Epithelial cell of proximal tubule (primary cell): ENCODE measurements at regions not wholly inside any gene's neighbourhood (a gene's known extent, or its start where the extent isn't known, plus 50 kb on each side); places are given as distances from the start of the nearest gene placed in this dataset.

Experiments
- DNase-seq: peaks from one replicate; pipeline ENCODE4 v3.0.0-alpha.2; 2011; ENCODE audit warnings: low read depth
- H3K4me3 ChIP-seq: 2 replicates; pipeline ENCODE4 v1.5.1; 2011; ENCODE audit warnings: low read depth, mild to moderate bottlenecking, low read length
- TF ChIP-seq, protein P1 (sequence below): conservative IDR thresholded peaks from 2 replicates; pipeline ENCODE4 v1.5.1; 2012; ENCODE audit warnings: low read depth, mild to moderate bottlenecking, low read length

DNA sequence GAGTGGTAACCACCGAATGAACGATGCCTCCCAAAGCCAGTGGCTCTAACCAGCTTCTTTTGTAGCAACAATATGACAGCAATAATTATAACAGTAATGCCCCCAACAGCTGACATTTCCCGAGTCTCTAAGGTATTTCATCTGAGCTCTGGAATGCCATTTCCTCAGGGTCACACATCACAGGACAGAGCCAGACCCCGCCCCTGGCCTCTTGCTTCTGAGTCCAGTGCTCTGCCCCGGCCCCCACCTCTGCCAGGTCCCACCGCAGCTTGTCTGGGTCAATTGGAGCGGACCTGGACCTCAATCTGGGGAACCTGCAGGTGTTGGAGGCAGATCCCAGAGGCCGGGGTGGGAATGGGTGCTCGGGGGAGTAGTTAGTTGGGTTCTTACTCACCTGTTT is 63.8 kb downstream of the IGLL1 start:
- no peak overlapping the region for H3K4me3 ChIP-seq
- DNase-seq: no peak
- TF ChIP-seq, protein P1, sequence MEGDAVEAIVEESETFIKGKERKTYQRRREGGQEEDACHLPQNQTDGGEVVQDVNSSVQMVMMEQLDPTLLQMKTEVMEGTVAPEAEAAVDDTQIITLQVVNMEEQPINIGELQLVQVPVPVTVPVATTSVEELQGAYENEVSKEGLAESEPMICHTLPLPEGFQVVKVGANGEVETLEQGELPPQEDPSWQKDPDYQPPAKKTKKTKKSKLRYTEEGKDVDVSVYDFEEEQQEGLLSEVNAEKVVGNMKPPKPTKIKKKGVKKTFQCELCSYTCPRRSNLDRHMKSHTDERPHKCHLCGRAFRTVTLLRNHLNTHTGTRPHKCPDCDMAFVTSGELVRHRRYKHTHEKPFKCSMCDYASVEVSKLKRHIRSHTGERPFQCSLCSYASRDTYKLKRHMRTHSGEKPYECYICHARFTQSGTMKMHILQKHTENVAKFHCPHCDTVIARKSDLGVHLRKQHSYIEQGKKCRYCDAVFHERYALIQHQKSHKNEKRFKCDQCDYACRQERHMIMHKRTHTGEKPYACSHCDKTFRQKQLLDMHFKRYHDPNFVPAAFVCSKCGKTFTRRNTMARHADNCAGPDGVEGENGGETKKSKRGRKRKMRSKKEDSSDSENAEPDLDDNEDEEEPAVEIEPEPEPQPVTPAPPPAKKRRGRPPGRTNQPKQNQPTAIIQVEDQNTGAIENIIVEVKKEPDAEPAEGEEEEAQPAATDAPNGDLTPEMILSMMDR: no peak

DNA sequence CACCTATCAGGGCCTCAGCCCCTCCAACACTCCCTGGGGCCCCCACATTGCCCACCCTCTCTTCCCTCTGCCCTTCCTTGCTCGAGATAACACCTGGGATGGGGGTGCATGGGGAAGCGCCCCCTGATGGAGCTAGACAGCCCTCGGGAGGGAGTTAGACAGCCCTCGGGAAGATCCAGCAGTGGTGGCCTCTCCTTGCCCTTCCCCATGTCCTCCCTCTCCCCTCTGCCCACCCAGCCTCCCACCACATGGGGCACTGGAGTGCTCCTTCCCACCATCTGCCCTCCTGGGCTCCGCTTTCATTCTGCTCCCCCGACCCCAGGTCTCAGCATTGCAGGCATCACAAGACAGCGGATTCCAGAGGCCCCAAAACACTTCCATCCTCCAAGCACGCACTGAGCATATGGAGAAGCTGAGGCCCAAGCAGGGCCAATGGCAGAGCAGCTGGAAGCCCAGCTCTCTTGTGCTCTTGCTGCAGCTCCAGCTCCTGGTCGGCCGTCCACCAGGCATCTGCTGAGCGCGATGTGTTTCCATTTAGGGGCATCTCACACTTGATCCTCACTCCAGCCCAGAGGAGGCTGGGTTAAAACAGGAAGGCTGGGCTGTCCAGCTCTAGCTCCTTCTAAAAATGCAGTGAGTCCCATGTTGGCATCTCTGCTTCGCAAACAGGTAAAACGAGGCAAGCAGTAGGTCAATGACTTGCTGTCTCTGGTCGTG is 65.6 kb downstream of the IGLL1 start:
- no peak overlapping the region for H3K4me3 ChIP-seq
- no peak for DNase-seq
- TF ChIP-seq, protein P1: no peak

DNA sequence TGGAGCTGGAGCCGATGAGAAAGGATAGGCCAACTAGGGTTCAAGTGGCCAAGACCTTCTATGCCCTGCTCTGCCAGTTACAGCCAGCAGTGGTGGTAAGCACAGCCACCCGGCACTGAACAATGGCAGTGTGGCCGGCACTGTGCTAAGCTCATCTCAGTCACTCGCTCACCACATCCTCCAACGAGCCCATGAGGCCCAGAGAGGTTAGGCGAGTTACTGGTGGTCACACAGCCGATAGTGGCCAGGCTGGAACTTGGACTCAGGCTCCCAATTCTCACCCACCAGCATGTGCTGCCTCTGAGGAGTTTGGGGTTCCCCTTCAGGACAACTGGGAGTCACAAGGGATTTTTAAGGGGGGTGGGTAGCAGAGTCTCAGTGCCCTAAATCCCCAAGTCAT is 66.4 kb downstream of the IGLL1 start:
- TF ChIP-seq, protein P1: no peak
- H3K4me3 ChIP-seq: no peak overlapping the region
- DNase-seq: no peak

DNA sequence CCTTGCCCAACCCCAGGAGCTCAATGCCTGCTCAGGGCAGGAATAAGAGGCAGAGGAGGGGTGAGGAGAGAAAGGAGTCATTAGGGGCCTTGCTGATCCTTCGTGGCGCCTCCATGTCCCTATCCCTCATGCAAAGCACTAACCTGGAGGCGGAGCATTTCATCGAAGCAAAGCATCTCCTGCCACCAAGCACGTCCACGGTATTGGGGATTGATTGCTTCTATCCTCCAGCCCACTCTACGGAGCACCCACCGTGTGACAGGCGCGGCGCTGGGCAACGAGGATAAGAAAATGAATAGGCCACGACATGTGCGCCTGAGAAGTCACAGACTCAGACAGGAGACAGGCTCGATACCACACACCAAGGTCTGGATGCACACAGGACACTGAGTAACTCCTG is 67.0 kb downstream of the IGLL1 start:
- no peak overlapping the region for H3K4me3 ChIP-seq
- no peak for DNase-seq
- TF ChIP-seq, protein P1: no peak

DNA sequence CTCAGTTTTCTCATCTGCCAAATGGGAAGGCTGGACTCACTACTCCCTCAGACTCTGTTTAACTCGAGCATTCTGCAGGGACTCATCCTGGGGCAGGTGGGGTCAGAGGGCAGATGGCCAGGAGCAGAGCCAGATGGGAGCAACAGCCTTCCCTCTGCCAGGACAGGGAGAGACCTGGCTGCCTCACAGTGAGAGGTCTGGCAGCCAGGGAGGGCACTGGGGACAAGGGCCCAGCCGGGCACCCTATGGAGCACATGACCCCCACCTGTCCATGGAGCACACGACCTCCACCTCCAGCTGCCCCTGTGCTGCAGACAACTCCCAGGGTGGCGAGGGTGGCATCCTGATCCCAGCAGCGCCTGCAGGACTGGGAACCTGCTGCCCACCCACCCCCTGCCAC is 67.4 kb downstream of the IGLL1 start:
- TF ChIP-seq, protein P1: no peak
- H3K4me3 ChIP-seq: no peak overlapping the region
- no peak for DNase-seq

DNA sequence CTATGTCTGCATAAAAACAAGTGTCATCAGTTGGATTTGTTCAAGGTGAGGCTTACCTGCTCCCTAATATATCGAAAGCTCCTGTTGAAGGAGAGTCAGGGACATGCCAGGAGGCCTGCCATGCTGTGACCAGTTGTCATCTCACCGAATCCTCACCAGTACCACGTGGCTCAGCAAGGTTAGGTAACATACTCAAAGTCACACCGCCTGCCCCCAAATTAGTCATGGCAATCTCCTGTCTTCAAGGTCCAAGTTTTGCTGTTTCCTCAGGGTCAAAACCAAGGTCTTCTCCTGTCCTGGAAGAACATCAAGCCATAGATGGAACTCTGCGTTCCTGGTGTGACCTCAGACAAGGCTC is 67.8 kb downstream of the IGLL1 start:
- TF ChIP-seq, protein P1: no peak
- no peak for DNase-seq
- no peak overlapping the region for H3K4me3 ChIP-seq

DNA sequence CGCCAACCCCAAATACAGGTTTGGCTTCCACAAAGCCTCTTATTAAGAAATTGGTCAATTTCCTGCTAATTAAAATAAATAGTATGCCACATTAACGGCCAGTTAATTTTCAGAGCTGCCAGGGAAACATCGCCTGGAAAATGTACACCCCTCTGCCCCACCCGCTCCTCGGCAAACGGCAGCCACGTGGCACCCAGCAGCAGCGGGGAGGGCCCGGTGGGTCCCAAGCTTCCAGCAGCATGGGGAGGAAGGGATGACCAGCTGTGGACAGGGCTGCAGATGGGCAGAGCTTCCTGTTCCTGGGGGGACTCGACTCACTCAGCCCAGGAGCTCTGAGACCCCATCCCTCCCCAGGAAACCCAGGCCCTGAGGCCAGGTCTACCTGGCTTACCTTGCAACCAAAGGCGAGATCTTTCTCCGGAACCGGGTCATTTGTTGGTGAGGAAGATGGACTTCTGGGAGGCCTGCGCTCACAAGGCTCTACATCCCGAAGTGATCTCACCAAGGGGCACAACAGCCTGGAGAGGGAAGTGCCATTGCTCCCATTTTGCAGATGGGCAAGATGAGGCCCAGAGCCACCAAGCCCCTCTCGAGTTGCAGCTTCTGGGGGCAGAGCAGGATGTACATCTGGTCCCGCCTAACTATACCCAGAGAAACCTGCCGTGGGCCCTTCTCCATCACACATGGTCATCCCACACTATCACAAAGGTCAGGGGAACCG is 68.3 kb downstream of the IGLL1 start:
- TF ChIP-seq, protein P1: no peak
- H3K4me3 ChIP-seq: no peak overlapping the region
- no peak for DNase-seq
